Stimulated activated CD8-positive, alpha-beta memory T cell treated with anti-CD3 and anti-CD28 coated beads, Interleukin-12 subunit alpha, Interleukin-12 subunit beta, amount 100 ng/mL, for 4 hours (primary cell): ENCODE measurements at regions not wholly inside any gene's neighbourhood (a gene's known extent, or its start where the extent isn't known, plus 50 kb on each side); places are given as distances from the start of the nearest gene placed in this dataset.

Experiments used
- DNase-seq: peaks from one replicate; pipeline ENCODE4 v3.0.0-alpha.2; 2020; ENCODE audit warnings: low read depth

GRCh38 chr2:217086718-217087117, 226.9 kb upstream of the TNP1 start:
- DNase-seq: no peak

DNA sequence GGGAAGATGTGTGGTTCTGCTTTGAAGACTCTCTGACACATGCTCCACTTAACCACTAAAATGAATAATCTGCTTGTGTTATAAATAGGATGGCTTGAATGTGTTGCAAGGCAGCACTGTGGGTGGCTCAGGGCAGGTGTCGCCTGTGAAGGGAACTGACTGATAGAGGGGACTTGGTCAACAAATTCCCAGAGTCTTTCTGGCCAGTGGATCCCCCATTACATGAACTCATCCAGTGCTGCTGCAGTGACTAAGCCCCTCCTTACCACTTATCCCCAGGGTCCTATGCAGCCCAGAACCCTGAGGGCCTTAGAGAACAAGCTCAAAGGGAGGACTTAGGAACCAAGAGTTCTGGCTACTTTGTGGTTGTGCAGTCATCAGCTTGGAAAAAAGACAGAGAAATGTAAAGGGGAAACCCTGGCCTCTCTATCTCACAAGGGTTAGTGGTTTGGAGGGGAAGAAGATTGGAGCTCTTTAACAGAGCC, 226.2 kb upstream of the TNP1 start:
- no peak for DNase-seq

GRCh38 chr2:217085543-217085942, 225.7 kb upstream of the TNP1 start:
- no peak for DNase-seq

- DNase-seq: no peak
These were observed 221.9 kb upstream of the TNP1 start for GRCh38 chr2:217081799-217082198.

DNA sequence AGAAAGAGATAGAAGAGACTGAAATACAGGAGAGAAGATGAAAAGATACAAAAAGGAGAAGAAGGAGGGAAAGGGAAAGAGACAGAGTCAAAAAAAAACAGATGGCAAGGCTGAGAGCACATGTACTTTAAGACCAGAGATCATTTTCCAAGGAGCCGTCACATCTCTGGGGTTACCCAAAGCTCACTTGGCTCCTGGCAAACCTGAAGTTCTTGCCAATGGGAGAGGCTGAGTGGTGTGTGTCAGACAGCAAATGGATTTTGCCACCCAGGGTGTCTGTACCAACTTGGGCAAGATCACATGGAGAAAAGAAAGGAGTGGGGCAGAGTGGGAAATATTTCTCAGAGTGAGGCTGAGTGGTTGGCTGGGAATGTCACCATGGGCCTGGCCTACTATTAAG, 219.3 kb upstream of the TNP1 start:
- no peak for DNase-seq

- DNase-seq: no peak
These were observed 218.1 kb upstream of the TNP1 start for GRCh38 chr2:217077831-217078407.

- DNase-seq: no peak
These were observed 216.9 kb upstream of the TNP1 start for GRCh38 chr2:217076657-217077232.

DNA sequence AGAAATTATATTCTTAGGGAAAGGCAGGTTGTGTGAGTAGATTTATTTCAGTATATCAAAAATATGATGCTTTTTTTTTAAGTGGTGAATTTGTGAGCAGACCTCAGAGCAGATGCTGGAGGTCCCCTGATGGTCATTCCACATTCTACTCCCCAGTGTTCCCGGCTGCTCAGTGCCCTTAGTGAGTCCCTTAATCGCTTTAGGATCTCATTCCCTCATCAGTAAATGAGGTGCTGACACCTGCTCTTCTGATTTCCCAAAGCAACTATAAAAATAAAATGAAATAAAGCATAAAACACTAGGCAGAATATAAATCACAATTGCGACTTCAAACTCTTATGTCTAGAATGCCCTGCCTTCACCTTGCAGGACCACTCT, 216.2 kb upstream of the TNP1 start:
- no peak for DNase-seq

GRCh38 chr2:217075268-217076057, 215.6 kb upstream of the TNP1 start:
- no peak for DNase-seq

DNA sequence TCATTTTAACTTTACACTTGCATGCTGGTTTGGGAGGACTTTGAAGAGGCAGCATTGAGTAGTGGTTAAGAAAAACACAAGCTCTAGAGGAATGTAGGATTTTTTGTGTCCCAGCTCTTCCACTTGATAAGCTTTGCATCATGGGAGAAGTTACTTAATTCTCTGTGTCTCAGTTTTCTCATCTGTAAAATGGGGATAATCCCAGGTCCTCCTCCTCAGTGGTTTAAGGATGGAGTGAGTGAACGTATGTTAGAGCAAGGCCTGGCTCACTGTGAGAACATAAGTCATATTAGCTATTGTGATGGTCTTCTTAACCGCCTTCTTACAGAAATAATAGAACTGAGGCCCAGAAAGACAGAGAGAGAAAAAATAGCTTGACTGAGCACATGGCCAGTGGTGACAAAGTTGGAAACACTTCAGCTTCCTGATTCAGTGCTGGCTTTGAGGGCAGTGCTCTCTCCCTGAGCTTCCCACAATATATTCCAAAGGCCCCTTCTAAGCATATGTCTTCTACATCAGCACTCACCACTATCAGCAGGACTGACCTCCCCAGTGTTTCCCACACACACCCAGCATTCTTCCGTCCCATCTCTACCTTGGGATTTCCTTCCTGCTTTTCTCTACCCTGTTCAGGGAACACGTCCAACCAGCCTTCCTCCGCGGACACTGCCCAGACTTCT, 214.9 kb upstream of the TNP1 start:
- DNase-seq: no peak

DNA sequence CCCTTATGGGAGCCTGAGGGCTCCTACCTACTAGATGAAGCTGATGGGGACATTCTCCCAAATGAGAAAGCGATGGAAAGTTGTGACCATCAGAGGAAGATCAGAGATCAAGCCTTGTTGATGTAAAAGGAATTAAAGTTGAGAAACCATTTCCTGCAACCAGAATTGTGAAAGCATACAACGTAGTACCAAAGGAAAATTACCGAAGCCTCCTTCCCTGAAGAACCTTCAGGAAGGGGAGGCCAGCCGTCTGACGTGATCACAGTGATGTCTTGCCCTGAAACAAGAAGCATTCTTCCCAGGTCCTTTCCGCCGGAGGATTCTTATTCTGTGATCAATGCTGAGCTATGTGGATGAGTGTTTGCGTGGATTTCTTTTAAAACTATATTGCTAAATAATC, 211.6 kb upstream of the TNP1 start:
- no peak for DNase-seq

- no peak for DNase-seq
These were observed 210.7 kb upstream of the TNP1 start for GRCh38 chr2:217070611-217071010.

GRCh38 chr2:217070043-217070430, 210.2 kb upstream of the TNP1 start:
- DNase-seq: no peak

DNA sequence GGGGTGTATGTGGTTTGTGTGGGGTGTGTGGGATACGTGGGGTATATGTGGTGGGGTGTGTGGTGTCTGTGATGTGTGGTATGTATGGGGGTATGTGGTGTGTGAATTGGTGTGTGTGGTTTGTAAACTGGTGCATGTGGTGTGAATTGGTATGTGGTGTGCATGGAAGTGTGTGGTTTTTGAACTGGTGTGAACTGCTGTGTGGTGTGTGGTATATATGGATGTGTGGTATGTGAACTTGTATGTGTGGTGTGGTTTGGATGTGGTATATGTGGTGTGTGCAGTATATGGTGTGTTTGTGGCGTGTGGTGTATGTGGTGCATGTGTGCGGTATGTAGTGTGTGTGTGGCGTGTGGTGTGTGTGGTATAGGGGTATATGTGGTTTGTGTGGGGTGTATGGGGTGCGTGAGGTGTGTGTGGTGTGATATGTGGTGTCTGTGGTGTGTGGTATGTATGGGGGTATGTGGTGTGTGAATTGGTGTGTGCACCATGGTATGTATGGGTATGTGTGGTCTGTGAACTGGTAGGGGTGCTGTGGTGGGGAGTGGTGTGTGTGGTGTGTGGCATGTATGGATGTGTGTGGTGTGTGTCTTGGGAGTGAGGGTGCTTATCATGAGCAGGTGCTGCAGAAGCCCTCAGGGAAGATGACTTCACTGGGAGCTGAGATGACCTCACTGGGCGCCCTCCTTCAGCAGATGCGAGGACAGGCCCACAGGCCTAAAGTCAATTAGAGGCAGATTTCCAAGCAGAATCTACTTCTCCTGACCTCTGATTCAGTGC, 209.6 kb upstream of the TNP1 start:
- no peak for DNase-seq

GRCh38 chr2:217068677-217069250, 208.9 kb upstream of the TNP1 start:
- DNase-seq: no peak

- DNase-seq: no peak
These were observed 207.9 kb upstream of the TNP1 start for GRCh38 chr2:217067787-217068186.

DNA sequence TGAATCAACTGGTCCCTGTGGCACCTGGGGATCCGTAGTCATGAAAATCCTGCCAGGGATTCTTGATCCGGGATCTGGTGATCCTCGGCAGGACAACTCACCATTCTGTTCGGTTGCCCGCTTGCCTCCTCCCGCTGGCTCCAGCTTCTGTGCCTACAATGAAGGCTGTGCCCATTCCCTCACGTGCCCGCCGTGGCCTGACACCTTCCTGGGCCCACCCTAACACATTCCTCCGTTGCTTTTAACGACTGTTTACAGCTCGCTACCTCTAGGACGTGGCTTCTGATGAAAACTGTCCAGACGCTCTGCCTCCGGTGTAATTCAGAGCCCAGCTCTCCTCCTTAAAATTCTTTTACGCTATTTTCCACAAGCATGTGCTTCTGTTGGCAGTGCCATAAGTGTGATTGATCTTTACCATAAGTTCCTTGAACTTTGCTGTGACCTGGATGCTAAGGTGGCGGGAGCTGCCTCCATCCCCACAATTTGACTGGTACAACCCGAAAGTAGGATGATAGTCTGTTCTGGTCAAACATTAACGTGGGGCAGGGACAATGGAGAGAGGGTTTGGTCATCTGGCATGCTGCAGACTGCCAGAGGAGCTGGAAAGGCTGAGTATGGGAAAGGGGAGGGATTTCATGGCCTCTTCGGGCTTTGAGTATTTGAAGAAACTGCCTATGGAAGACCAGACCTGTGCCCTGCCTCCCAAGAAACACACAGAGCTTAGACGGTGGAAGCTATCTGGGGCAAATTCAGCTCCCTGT, 206.8 kb upstream of the TNP1 start:
- DNase-seq: no peak

- DNase-seq: no peak
These were observed 206.0 kb upstream of the TNP1 start for GRCh38 chr2:217065695-217066405.

GRCh38 chr2:217065012-217065290, 205.1 kb upstream of the TNP1 start:
- no peak for DNase-seq

- no peak for DNase-seq
These were observed 204.6 kb upstream of the TNP1 start for GRCh38 chr2:217064234-217065011.
